H9 (cell line): ENCODE measurements at regions not wholly inside any gene's neighbourhood (a gene's known extent, or its start where the extent isn't known, plus 50 kb on each side); places are given as distances from the start of the nearest gene placed in this dataset.

Experiments
- DNase-seq: peaks from one replicate; pipeline ENCODE4 v3.0.0-alpha.2; 2017
- H2AFZ ChIP-seq: one replicate; pipeline ENCODE4 v1.6.1; 2013; ENCODE audit warnings: mild to moderate bottlenecking, low read length, control low read depth, moderate library complexity
- H2AK5ac ChIP-seq: 2 replicates; pipeline ENCODE4 v1.6.1; 2013; ENCODE audit warnings: low read length, control low read depth, mixed read lengths; ENCODE audit not compliant: insufficient read length
- H2BK120ac ChIP-seq: one replicate; pipeline ENCODE4 v1.6.1; 2013; ENCODE audit warnings: low read depth, mild to moderate bottlenecking, low read length, control low read depth, inconsistent platforms; ENCODE audit not compliant: poor library complexity, severe bottlenecking
- H2BK12ac ChIP-seq: 2 replicates; pipeline ENCODE4 v1.6.1; 2013; ENCODE audit warnings: low read length, control low read depth, mixed read lengths, low read depth; ENCODE audit not compliant: insufficient read length
- H2BK15ac ChIP-seq: 2 replicates; pipeline ENCODE4 v1.6.1; 2013; ENCODE audit warnings: low read depth, low read length, control low read depth
- H2BK20ac ChIP-seq: one replicate; pipeline ENCODE4 v1.6.1; 2013; ENCODE audit warnings: low read depth, mild to moderate bottlenecking, low read length, control low read depth, inconsistent platforms; ENCODE audit not compliant: poor library complexity, severe bottlenecking
- H2BK5ac ChIP-seq: 2 replicates; pipeline ENCODE4 v1.6.1; 2013; ENCODE audit warnings: low read length, control low read depth, mixed read lengths; ENCODE audit not compliant: insufficient read length
- H3K14ac ChIP-seq: 2 replicates; pipeline ENCODE4 v1.6.1; 2013; ENCODE audit warnings: low read length, control low read depth; ENCODE audit not compliant: insufficient read depth
- H3K18ac ChIP-seq: 2 replicates; pipeline ENCODE4 v1.6.1; 2013; ENCODE audit warnings: low read depth, mild to moderate bottlenecking, mixed read lengths, low read length, control low read depth; ENCODE audit not compliant: insufficient read length
- H3K23ac ChIP-seq: 2 replicates; pipeline ENCODE4 v1.6.1; 2013; ENCODE audit warnings: low read length, control low read depth, mixed read lengths, low read depth; ENCODE audit not compliant: insufficient read length
- H3K23me2 ChIP-seq: 2 replicates; pipeline ENCODE4 v1.6.1; 2013; ENCODE audit warnings: low read depth, mild to moderate bottlenecking, mixed read lengths, low read length, control low read depth; ENCODE audit not compliant: insufficient read length, poor library complexity, severe bottlenecking
- H3K27ac ChIP-seq: 2 replicates; pipeline ENCODE4 v1.5.1; 2013; ENCODE audit warnings: low read length, control low read depth, mixed read lengths, low read depth; ENCODE audit not compliant: insufficient read length
- H3K27me3 ChIP-seq: 2 replicates; pipeline ENCODE4 v1.6.1; 2013; ENCODE audit warnings: low read length, control low read depth, inconsistent platforms; ENCODE audit not compliant: insufficient read depth
- H3K4ac ChIP-seq: 2 replicates; pipeline ENCODE4 v1.6.1; 2013; ENCODE audit warnings: low read depth, mild to moderate bottlenecking, control low read depth, inconsistent platforms, low read length, moderate library complexity
- H3K4me1 ChIP-seq: 2 replicates; pipeline ENCODE4 v1.6.1; 2013; ENCODE audit warnings: low read length, control low read depth, inconsistent platforms; ENCODE audit not compliant: insufficient read depth
- H3K4me2 ChIP-seq: 2 replicates; pipeline ENCODE4 v1.6.1; 2013; ENCODE audit warnings: low read length, control low read depth, mixed read lengths; ENCODE audit not compliant: insufficient read length, insufficient read depth
- H3K56ac ChIP-seq: 2 replicates; pipeline ENCODE4 v1.6.1; 2013; ENCODE audit warnings: low read depth, mild to moderate bottlenecking, mixed read lengths, low read length, control low read depth; ENCODE audit not compliant: insufficient read length
- H3K79me1 ChIP-seq: 2 replicates; pipeline ENCODE4 v1.6.1; 2013; ENCODE audit warnings: low read depth, mild to moderate bottlenecking, moderate library complexity, low read length, control low read depth, inconsistent platforms; ENCODE audit not compliant: insufficient read depth, poor library complexity, severe bottlenecking
- H3K79me2 ChIP-seq: 2 replicates; pipeline ENCODE4 v1.6.1; 2013; ENCODE audit warnings: low read length, control low read depth, inconsistent platforms; ENCODE audit not compliant: insufficient read depth
- H3K9ac ChIP-seq: 2 replicates; pipeline ENCODE4 v1.6.1; 2013; ENCODE audit warnings: low read length, control low read depth, mixed read lengths; ENCODE audit not compliant: insufficient read length; ENCODE audit errors: extremely low read depth
- H3K9me3 ChIP-seq: one replicate; pipeline ENCODE4 v1.6.1; 2013; ENCODE audit warnings: low read depth, low read length, inconsistent platforms; ENCODE audit not compliant: control insufficient read depth
- H3T11ph ChIP-seq: one replicate; pipeline ENCODE4 v1.6.1; 2013; ENCODE audit warnings: mild to moderate bottlenecking, low read length, control low read depth, inconsistent platforms
- H4K20me1 ChIP-seq: one replicate; pipeline ENCODE4 v1.6.1; 2013; ENCODE audit not compliant: control insufficient read depth, insufficient read length, insufficient read depth
- H4K5ac ChIP-seq: 2 replicates; pipeline ENCODE4 v1.6.1; 2013; ENCODE audit warnings: low read depth, mild to moderate bottlenecking, mixed read lengths, low read length, control low read depth; ENCODE audit not compliant: insufficient read length
- H4K8ac ChIP-seq: replicated peaks from 2 replicates; pipeline ENCODE4 v1.6.1; 2013; ENCODE audit warnings: low read length, control low read depth, mixed read lengths, low read depth; ENCODE audit not compliant: insufficient read length
- H4K91ac ChIP-seq: 2 replicates; pipeline ENCODE4 v1.6.1; 2013; ENCODE audit warnings: low read depth, mild to moderate bottlenecking, moderate library complexity, mixed read lengths, low read length, control low read depth; ENCODE audit not compliant: insufficient read length
- H3K27ac Mint-ChIP-seq, 3 experiments: 2 replicates in 2 of 3; 3 replicates in 1 of 3; pipeline ENCODE4 v1.8.0; 2020 to 2021; ENCODE audit warnings: mixed read lengths in 3 of 3, mild to moderate bottlenecking in 1 of 3, moderate library complexity in 1 of 3
- H3K27me3 Mint-ChIP-seq: 2 replicates; pipeline ENCODE4 v1.8.0; 2021; ENCODE audit warnings: low read depth, mild to moderate bottlenecking, moderate library complexity, mixed read lengths
- H3K36me3 Mint-ChIP-seq, 3 experiments: 2 replicates in 2 of 3; 3 replicates in 1 of 3; pipeline ENCODE4 v1.8.0; 2020 to 2021; ENCODE audit warnings: low read depth in 3 of 3, mixed read lengths in 3 of 3; ENCODE audit not compliant: insufficient read depth in 1 of 3
- H3K4me1 Mint-ChIP-seq, 2 experiments: 2 replicates each; pipeline ENCODE4 v1.8.0; 2020; ENCODE audit warnings: mixed read lengths in 2 of 2
- H3K4me3 Mint-ChIP-seq, 2 experiments: 2 replicates in 1 of 2; 3 replicates in 1 of 2; pipeline ENCODE4 v1.8.0; 2020 to 2021; ENCODE audit warnings: mild to moderate bottlenecking in 2 of 2, mixed read lengths in 2 of 2, moderate library complexity in 1 of 2
- H3K9me3 Mint-ChIP-seq, 2 experiments: 2 replicates in 1 of 2; 3 replicates in 1 of 2; pipeline ENCODE4 v1.8.0; 2020; ENCODE audit warnings: mild to moderate bottlenecking in 2 of 2, mixed read lengths in 2 of 2, moderate library complexity in 1 of 2
- CTCF ChIP-seq: fragments of 200-600 bp; sonication (generic); conservative IDR thresholded peaks from 3 replicates; pipeline ENCODE4 v1.8.0; 2021; ENCODE audit warnings: antibody characterized with exemption, mild to moderate bottlenecking
- WGBS: extraction: QIAGEN DNeasy Blood & Tissue Kit; methylation state at CpG from one replicate; pipeline ENCODE4 v1.1.7; 2013; ENCODE audit warnings: missing lambda C conversion rate, low lambda C conversion rate, mixed read lengths; ENCODE audit not compliant: insufficient read length; ENCODE audit errors: extremely low coverage; 5-methylcytosine and 5-hydroxymethylcytosine counted together

DNA sequence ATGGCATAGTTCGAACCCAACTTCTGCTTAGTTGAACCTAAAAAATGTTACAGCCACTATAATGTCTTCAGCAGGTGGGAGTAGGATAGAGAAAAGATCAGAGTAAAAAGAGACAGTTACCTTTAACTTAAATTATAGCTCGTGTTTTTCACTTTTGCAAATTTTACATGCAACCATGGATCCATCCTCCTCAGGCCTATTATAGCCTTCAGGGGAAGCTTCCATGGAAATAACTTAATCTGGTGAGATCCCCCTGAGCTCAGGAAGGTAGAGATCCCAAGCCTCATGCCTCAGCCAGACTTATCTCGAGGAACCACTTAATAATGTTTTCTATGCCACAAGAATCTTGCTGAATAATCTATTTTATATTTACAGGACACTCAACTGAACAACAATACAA is 159.4 kb upstream of the FAM3C start:
- no CpG with 5 or more reads among the region's 3 CpGs for WGBS
- Mint-ChIP-seq H3K27me3 (no peaks in the 10 kb centered on the region; the same call in 1 of the 2 replicates), H3K4me3 (no peak overlapping the region), H3K4me1 (peaks cover 0 to 2% of the 10 kb centered on the region in 2 experiments; a peak in 1 of 4 replicates), H3K27ac (no peak overlapping the region), H3K36me3 (no peaks in the 10 kb centered on the region), H3K9me3 (no peaks in the 10 kb centered on the region; a peak in 1 of 5 replicates)
- Histone ChIP-seq H3K4ac (no peak overlapping the region), H4K5ac (no peak overlapping the region), H3K4me2 (no peak overlapping the region), H3K18ac (no peak overlapping the region), H3K9ac (no peak overlapping the region), H3K56ac (no peak overlapping the region), H4K20me1 (no peaks in the 10 kb centered on the region), H3K23ac (no peak overlapping the region), H3T11ph (no peak overlapping the region), H3K27ac (no peak overlapping the region), H3K27me3 (no peaks in the 10 kb centered on the region), H4K8ac (no peak overlapping the region), H2BK120ac (no peak overlapping the region), H2AK5ac (no peak overlapping the region), H2BK20ac (no peak overlapping the region), H3K23me2 (no peaks in the 10 kb centered on the region), H3K79me1 (no peaks in the 10 kb centered on the region), H2BK15ac (no peak overlapping the region), H3K79me2 (no peaks in the 10 kb centered on the region), H3K4me1 (no peaks in the 10 kb centered on the region; the same call in 1 of the 2 replicates), H3K14ac (no peak overlapping the region), H2AFZ (no peak overlapping the region), H3K9me3 (no peaks in the 10 kb centered on the region), H2BK5ac (no peak overlapping the region), H2BK12ac (no peak overlapping the region), H4K91ac (no peak overlapping the region)
- TF ChIP-seq CTCF: no peak
- DNase-seq: no peak
